C1 segment of cervical spinal cord (tissue), 14 donors: ENCODE measurements at regions not wholly inside any gene's neighbourhood (a gene's known extent, or its start where the extent isn't known, plus 50 kb on each side); places are given as distances from the start of the nearest gene placed in this dataset.

Experiments used
- DNase-seq, 14 donors: peaks; one replicate each; lab custom pipeline; 2025; lab: John Stamatoyannopoulos, UW

- DNase-seq = no peak
Observed at GRCh38 chrX:145630806-145631435, 186.7 kb upstream of the SLITRK2 start.

- DNase-seq = no peak
Observed at GRCh38 chrX:145631461-145631951, 186.1 kb upstream of the SLITRK2 start.

GRCh38 chrX:145654486-145654885 is 163.1 kb upstream of the SLITRK2 start:
- no peak for DNase-seq

- peak in 3 of 14 donors; percentile 3 to 6 (median 4) for DNase-seq
Observed at GRCh38 chrX:145673841-145674240, 143.8 kb upstream of the SLITRK2 start.

GRCh38 chrX:145677109-145677817 is 140.4 kb upstream of the SLITRK2 start:
- DNase-seq = no peak

- DNase-seq = no peak
Observed at GRCh38 chrX:145682518-145683298, 134.9 kb upstream of the SLITRK2 start.

GRCh38 chrX:145687146-145687545 is 130.5 kb upstream of the SLITRK2 start:
- no peak for DNase-seq

- DNase-seq = no peak
Observed at GRCh38 chrX:145687707-145688106, 129.9 kb upstream of the SLITRK2 start.

GRCh38 chrX:145694048-145694447 is 123.6 kb upstream of the SLITRK2 start:
- no peak for DNase-seq

GRCh38 chrX:145715641-145716138 is 101.9 kb upstream of the SLITRK2 start:
- DNase-seq = no peak

- DNase-seq = no peak
Observed at GRCh38 chrX:145716226-145716625, 101.4 kb upstream of the SLITRK2 start.

GRCh38 chrX:145727476-145727875 is 90.2 kb upstream of the SLITRK2 start:
- peak in 9 of 14 donors; percentile 6 to 36 (median 20) for DNase-seq

GRCh38 chrX:145729635-145730034 is 88.0 kb upstream of the SLITRK2 start:
- peak in 13 of 14 donors; percentile 0 to 70 (median 20) for DNase-seq

GRCh38 chrX:145735036-145735435 is 82.6 kb upstream of the SLITRK2 start:
- DNase-seq = no peak

GRCh38 chrX:145751943-145752342 is 65.7 kb upstream of the SLITRK2 start:
- no peak for DNase-seq
